Stimulated activated CD4-positive, alpha-beta T cell treated with anti-CD3 and anti-CD28 coated beads, Interleukin-12 subunit alpha, Interleukin-12 subunit beta, amount 100 ng/mL, for 48 hours (primary cell): ENCODE measurements at regions not wholly inside any gene's neighbourhood (a gene's known extent, or its start where the extent isn't known, plus 50 kb on each side); places are given as distances from the start of the nearest gene placed in this dataset.

Source experiments
- DNase-seq, 3 donors: peaks; one replicate each; pipeline ENCODE4 v3.0.0-alpha.2; 2020; ENCODE audit warnings: low read depth in 2 of 3, low spot score in 1 of 3

GRCh38 chr1:82722608-82723007 is 921.9 kb downstream of the ADGRL2 start:
- DNase-seq, result no peak

GRCh38 chr1:82721702-82722101 is 921.0 kb downstream of the ADGRL2 start:
- no peak for DNase-seq

- DNase-seq, result no peak
These were observed 918.1 kb downstream of the ADGRL2 start for GRCh38 chr1:82718719-82719419.

GRCh38 chr1:82710091-82710490 is 909.4 kb downstream of the ADGRL2 start:
- no peak for DNase-seq

GRCh38 chr1:82707681-82708080 is 906.9 kb downstream of the ADGRL2 start:
- no peak for DNase-seq

- DNase-seq, result no peak
These were observed 906.0 kb downstream of the ADGRL2 start for GRCh38 chr1:82706741-82707140.

- no peak for DNase-seq
These were observed 904.2 kb downstream of the ADGRL2 start for GRCh38 chr1:82704966-82705365.

- DNase-seq, result no peak
These were observed 903.7 kb downstream of the ADGRL2 start for GRCh38 chr1:82704393-82704792.

GRCh38 chr1:82703951-82704350 is 903.2 kb downstream of the ADGRL2 start:
- DNase-seq, result no peak

GRCh38 chr1:82700476-82700875 is 899.7 kb downstream of the ADGRL2 start:
- DNase-seq, result no peak

- no peak for DNase-seq
These were observed 897.2 kb downstream of the ADGRL2 start for GRCh38 chr1:82697965-82698364.

GRCh38 chr1:82695443-82695842 is 894.7 kb downstream of the ADGRL2 start:
- DNase-seq, result no peak

- DNase-seq, result no peak
These were observed 889.7 kb downstream of the ADGRL2 start for GRCh38 chr1:82690411-82690810.

GRCh38 chr1:82689217-82689616 is 888.5 kb downstream of the ADGRL2 start:
- no peak for DNase-seq

GRCh38 chr1:82686774-82687173 is 886.0 kb downstream of the ADGRL2 start:
- DNase-seq, result no peak

GRCh38 chr1:82646888-82647287 is 846.2 kb downstream of the ADGRL2 start:
- DNase-seq, result no peak

GRCh38 chr1:82646336-82646735 is 845.6 kb downstream of the ADGRL2 start:
- DNase-seq, result no peak

- no peak for DNase-seq
These were observed 843.6 kb downstream of the ADGRL2 start for GRCh38 chr1:82644186-82644915.

GRCh38 chr1:82640352-82640751 is 839.6 kb downstream of the ADGRL2 start:
- DNase-seq, result no peak

GRCh38 chr1:82634266-82634665 is 833.5 kb downstream of the ADGRL2 start:
- DNase-seq, result no peak

- DNase-seq, result no peak
These were observed 831.4 kb downstream of the ADGRL2 start for GRCh38 chr1:82632155-82632554.

- DNase-seq, result no peak
These were observed 828.2 kb downstream of the ADGRL2 start for GRCh38 chr1:82628887-82629286.

- no peak for DNase-seq
These were observed 824.8 kb downstream of the ADGRL2 start for GRCh38 chr1:82625537-82625936.
